ENCODE measurements at regions not wholly inside any gene's neighbourhood (a gene's known extent, or its start where the extent isn't known, plus 50 kb on each side); places are given as distances from the start of the nearest gene placed in this dataset.
A peak's percentile ranks its signal among the peaks of the same experiment; 100 is the strongest.

DNA sequence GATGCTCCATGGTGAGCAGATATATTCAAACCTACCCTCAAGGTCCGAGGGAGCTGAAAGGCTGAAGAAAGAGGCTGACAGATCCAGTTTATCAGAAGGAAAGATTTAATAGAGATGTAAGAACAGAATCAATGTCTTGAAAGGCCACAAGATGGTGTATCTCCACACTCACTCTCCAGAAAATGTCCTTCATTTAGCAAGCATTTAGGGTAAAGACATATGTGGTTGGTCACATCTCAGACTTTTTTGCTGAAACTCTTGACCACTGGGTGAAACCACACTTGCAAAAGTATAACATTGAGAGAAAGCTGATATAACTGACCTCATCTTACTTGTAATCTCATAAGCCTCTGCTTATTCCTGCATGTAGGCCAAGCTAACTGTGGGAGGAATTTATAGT is 745.8 kb upstream of the GALNTL6 start:
- TF ChIP-seq, protein P1, sequence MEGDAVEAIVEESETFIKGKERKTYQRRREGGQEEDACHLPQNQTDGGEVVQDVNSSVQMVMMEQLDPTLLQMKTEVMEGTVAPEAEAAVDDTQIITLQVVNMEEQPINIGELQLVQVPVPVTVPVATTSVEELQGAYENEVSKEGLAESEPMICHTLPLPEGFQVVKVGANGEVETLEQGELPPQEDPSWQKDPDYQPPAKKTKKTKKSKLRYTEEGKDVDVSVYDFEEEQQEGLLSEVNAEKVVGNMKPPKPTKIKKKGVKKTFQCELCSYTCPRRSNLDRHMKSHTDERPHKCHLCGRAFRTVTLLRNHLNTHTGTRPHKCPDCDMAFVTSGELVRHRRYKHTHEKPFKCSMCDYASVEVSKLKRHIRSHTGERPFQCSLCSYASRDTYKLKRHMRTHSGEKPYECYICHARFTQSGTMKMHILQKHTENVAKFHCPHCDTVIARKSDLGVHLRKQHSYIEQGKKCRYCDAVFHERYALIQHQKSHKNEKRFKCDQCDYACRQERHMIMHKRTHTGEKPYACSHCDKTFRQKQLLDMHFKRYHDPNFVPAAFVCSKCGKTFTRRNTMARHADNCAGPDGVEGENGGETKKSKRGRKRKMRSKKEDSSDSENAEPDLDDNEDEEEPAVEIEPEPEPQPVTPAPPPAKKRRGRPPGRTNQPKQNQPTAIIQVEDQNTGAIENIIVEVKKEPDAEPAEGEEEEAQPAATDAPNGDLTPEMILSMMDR (optimal IDR thresholded peaks at IDR 0.05 in 1 of 3, IDR thresholded peaks at IDR 0.05 in 1 of 3, conservative IDR thresholded peaks at IDR 0.05 in 1 of 3; ENCODE audit: extremely low read depth in 1 of 3, insufficient read depth in 2 of 3, low read length in 3 of 3): peak in 1 of 3 experiments; percentile 5
- no peak for TF ChIP-seq EZH2 (IDR thresholded peaks at IDR 0.05; ENCODE audit: low read length)
